ENCODE measurements at regions not wholly inside any gene's neighbourhood (a gene's known extent, or its start where the extent isn't known, plus 50 kb on each side); places are given as distances from the start of the nearest gene placed in this dataset.
A peak's percentile ranks its signal among the peaks of the same experiment; 100 is the strongest.

DNA sequence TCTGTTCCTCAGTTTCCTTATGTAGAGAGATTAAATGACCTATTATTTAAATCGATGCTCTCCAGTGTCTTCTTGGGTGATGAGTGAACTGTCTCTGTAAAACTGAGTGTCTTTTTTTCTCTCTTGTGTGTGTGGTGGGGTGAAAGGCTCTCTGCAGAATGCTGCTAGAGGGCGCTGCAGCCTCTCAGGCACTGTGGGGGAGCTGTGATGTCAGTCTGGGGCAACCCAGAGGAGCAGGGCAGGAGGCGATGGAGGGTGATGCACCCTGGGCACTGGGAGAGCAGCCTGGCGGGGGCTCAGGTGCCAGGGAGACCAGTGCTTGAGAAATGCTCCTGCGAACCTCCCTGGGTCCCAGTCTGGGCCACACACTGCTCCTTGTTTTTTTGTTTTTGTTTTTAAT, 110.1 kb upstream of the POM121L12 start:
- ChIA-PET CTCF (no interaction called here), POLR2A (no interaction called here)
- WGBS (ENCODE audit: insufficient coverage), result 80% methylated on average over 2 of the region's 5 CpGs
- H3K36me3 ChIP-seq (ENCODE audit: control insufficient read depth in 4 of 4, insufficient read depth in 4 of 4, low read length in 3 of 4), result no peaks in the 10 kb centered on the region
- no peak for DNase-seq
- no peak overlapping the region for H3K27ac ChIP-seq (ENCODE audit: insufficient read depth in 1 of 2, low read depth in 1 of 2, low read length in 2 of 2, poor library complexity in 1 of 2, severe bottlenecking in 2 of 2)
- no peaks in the 10 kb centered on the region for H3K27me3 ChIP-seq (replicated peaks in 2 of 5; ENCODE audit: control insufficient read depth in 4 of 5, insufficient read depth in 5 of 5, low read length in 4 of 5)
- no peaks in the 10 kb centered on the region for H3K4me1 ChIP-seq (ENCODE audit: control extremely low read depth in 1 of 4, control insufficient read depth in 4 of 4, insufficient read depth in 4 of 4, low read length in 3 of 4)
- no peak overlapping the region for H3K4me3 ChIP-seq (ENCODE audit: control insufficient read depth in 1 of 7, extremely low read depth in 1 of 7, insufficient read depth in 4 of 7, low read depth in 2 of 7, low read length in 6 of 7)
- H3K9me3 ChIP-seq (ENCODE audit: control extremely low read depth in 1 of 5, control insufficient read depth in 4 of 5, insufficient read depth in 2 of 5, low read depth in 1 of 5, low read length in 4 of 5), result peaks cover 0 to 2% (median 0%) of the 10 kb centered on the region in 5 experiments

DNA sequence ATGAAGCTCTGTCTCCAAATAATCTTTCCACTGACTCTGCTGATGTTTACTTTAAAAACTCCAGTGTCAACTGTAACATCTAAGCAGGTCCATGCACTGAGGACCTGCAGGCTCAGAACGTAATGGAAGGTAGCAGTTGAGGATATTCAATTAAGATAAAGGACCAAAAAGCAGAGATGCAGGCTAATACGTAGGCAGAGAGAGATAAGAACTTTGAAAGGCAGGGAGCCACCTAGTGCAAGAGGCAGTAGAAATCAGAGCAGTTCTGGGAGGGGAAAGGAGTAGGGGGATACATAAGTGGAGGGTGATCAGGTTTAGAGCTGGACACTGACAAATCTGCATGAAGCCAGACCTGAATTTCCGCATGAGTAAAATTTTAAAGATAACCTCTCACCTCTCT, 114.5 kb upstream of the POM121L12 start:
- Histone ChIP-seq H3K27ac (ENCODE audit: insufficient read depth in 1 of 2, low read depth in 1 of 2, low read length in 2 of 2, poor library complexity in 1 of 2, severe bottlenecking in 2 of 2) (no peak overlapping the region), H3K4me3 (ENCODE audit: control insufficient read depth in 1 of 7, extremely low read depth in 1 of 7, insufficient read depth in 4 of 7, low read depth in 2 of 7, low read length in 6 of 7) (no peak overlapping the region), H3K27me3 (replicated peaks in 2 of 5; ENCODE audit: control insufficient read depth in 4 of 5, insufficient read depth in 5 of 5, low read length in 4 of 5) (no peaks in the 10 kb centered on the region), H3K9me3 (ENCODE audit: control extremely low read depth in 1 of 5, control insufficient read depth in 4 of 5, insufficient read depth in 2 of 5, low read depth in 1 of 5, low read length in 4 of 5) (no peaks in the 10 kb centered on the region), H3K4me1 (ENCODE audit: control extremely low read depth in 1 of 4, control insufficient read depth in 4 of 4, insufficient read depth in 4 of 4, low read length in 3 of 4) (no peaks in the 10 kb centered on the region), H3K36me3 (ENCODE audit: control insufficient read depth in 4 of 4, insufficient read depth in 4 of 4, low read length in 3 of 4) (no peaks in the 10 kb centered on the region)
- no peak for DNase-seq
- 58% methylated on average over 2 of the region's 3 CpGs for WGBS (ENCODE audit: insufficient coverage)
- POLR2A ChIA-PET, result no interaction called here
- CTCF ChIA-PET, result no interaction called here

DNA sequence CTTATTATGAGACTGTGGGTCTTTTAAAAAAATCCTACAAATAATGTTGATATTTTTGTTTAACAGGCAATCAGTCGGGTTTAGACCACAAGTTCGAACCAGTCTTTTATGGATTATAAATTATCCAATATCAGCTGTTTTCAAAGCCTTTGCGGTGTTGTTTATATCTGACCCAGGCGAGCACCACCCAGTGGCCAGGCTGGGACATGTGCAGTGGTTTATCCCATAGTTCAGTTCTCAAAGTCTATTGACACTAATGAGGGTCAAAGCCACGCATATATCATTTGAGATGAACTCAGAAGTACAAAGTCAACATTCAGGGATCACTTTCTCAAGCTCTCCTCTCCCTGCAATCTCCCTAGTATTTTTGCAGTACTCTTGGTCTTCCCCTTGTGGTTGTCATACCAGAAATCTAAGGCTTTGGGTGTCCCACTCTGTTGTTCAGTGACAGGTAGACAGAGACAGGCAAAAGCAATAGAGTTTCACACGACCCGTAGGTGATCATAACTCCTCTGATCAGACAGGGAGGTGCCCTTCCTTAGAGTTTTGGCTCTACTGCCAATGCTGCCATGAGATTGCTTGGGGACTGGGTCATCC, 117.4 kb upstream of the POM121L12 start:
- H3K27me3 ChIP-seq (replicated peaks in 2 of 5; ENCODE audit: control insufficient read depth in 4 of 5, insufficient read depth in 5 of 5, low read length in 4 of 5), result no peaks in the 10 kb centered on the region
- H3K9me3 ChIP-seq (ENCODE audit: control extremely low read depth in 1 of 5, control insufficient read depth in 4 of 5, insufficient read depth in 2 of 5, low read depth in 1 of 5, low read length in 4 of 5), result no peaks in the 10 kb centered on the region
- ChIA-PET CTCF (interaction anchor here (1.2 kb wide), 1 partner anchor 899 kb away, joined by 3 read pairs; no protein-coding TSS in a partner anchor), POLR2A (no interaction called here)
- 71% methylated on average over 4 of the region's 7 CpGs for WGBS (ENCODE audit: insufficient coverage)
- no peaks in the 10 kb centered on the region for H3K36me3 ChIP-seq (ENCODE audit: control insufficient read depth in 4 of 4, insufficient read depth in 4 of 4, low read length in 3 of 4)
- H3K27ac ChIP-seq (ENCODE audit: insufficient read depth in 1 of 2, low read depth in 1 of 2, low read length in 2 of 2, poor library complexity in 1 of 2, severe bottlenecking in 2 of 2), result no peak overlapping the region
- H3K4me3 ChIP-seq (ENCODE audit: control insufficient read depth in 1 of 7, extremely low read depth in 1 of 7, insufficient read depth in 4 of 7, low read depth in 2 of 7, low read length in 6 of 7), result no peak overlapping the region
- no peaks in the 10 kb centered on the region for H3K4me1 ChIP-seq (ENCODE audit: control extremely low read depth in 1 of 4, control insufficient read depth in 4 of 4, insufficient read depth in 4 of 4, low read length in 3 of 4)
- DNase-seq, result peak; percentile 6 to 23 (median 9)

DNA sequence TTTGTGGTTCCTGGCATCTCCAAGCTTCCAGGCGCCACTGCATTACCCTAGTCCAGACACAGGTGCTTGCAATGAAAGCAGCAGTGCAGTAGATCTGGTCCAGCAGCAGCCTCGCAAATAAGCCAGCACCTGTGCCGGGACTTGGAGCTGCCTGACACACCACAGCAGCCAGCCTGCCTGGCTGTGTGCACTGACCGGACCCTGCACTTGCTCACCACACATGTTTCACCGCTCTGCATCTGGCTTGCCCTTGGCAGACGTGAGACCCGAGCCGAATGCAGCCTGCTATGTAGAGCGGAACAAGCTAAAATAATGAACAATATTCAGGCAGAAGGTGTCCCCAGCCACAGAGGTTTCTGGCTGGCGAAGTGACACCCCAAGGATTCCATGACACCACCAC, 123.6 kb upstream of the POM121L12 start:
- Histone ChIP-seq H3K9me3 (ENCODE audit: control extremely low read depth in 1 of 5, control insufficient read depth in 4 of 5, insufficient read depth in 2 of 5, low read depth in 1 of 5, low read length in 4 of 5) (peaks cover 0 to 3% (median 0%) of the 10 kb centered on the region in 5 experiments), H3K27me3 (replicated peaks in 2 of 5; ENCODE audit: control insufficient read depth in 4 of 5, insufficient read depth in 5 of 5, low read length in 4 of 5) (no peaks in the 10 kb centered on the region), H3K4me3 (ENCODE audit: control insufficient read depth in 1 of 7, extremely low read depth in 1 of 7, insufficient read depth in 4 of 7, low read depth in 2 of 7, low read length in 6 of 7) (no peak overlapping the region), H3K36me3 (ENCODE audit: control insufficient read depth in 4 of 4, insufficient read depth in 4 of 4, low read length in 3 of 4) (no peaks in the 10 kb centered on the region), H3K27ac (ENCODE audit: insufficient read depth in 1 of 2, low read depth in 1 of 2, low read length in 2 of 2, poor library complexity in 1 of 2, severe bottlenecking in 2 of 2) (no peak overlapping the region), H3K4me1 (ENCODE audit: control extremely low read depth in 1 of 4, control insufficient read depth in 4 of 4, insufficient read depth in 4 of 4, low read length in 3 of 4) (no peaks in the 10 kb centered on the region)
- ChIA-PET POLR2A (no interaction called here), CTCF (no interaction called here)
- no peak for DNase-seq
- WGBS (ENCODE audit: insufficient coverage), result 94% methylated on average over 9 of the region's 10 CpGs

DNA sequence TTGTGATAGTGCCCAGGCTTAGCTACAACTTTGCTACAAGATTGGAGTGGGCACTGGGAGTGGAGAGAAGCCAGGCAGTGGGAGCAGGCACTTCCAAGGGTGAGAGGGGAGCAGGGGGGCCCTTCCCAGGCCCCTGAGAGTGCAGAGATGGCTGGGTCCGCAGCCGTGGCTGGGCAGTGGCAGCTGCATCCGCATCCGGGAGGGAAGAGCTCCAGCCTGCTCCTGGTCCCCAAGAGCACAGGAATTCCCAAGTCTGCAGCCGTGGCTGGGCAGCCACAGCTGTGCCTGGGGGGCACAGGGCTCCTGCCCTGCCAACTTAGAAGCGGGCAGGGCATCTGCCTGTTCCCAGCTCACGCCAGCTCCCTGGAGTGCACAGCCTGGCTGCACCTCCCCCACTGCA, 124.1 kb upstream of the POM121L12 start:
- no peaks in the 10 kb centered on the region for H3K4me1 ChIP-seq (ENCODE audit: control extremely low read depth in 1 of 4, control insufficient read depth in 4 of 4, insufficient read depth in 4 of 4, low read length in 3 of 4)
- no peak overlapping the region for H3K4me3 ChIP-seq (ENCODE audit: control insufficient read depth in 1 of 7, extremely low read depth in 1 of 7, insufficient read depth in 4 of 7, low read depth in 2 of 7, low read length in 6 of 7)
- no peak overlapping the region for H3K27ac ChIP-seq (ENCODE audit: insufficient read depth in 1 of 2, low read depth in 1 of 2, low read length in 2 of 2, poor library complexity in 1 of 2, severe bottlenecking in 2 of 2)
- no peak for DNase-seq
- H3K36me3 ChIP-seq (ENCODE audit: control insufficient read depth in 4 of 4, insufficient read depth in 4 of 4, low read length in 3 of 4), result no peaks in the 10 kb centered on the region
- POLR2A ChIA-PET, result no interaction called here
- H3K27me3 ChIP-seq (replicated peaks in 2 of 5; ENCODE audit: control insufficient read depth in 4 of 5, insufficient read depth in 5 of 5, low read length in 4 of 5), result no peaks in the 10 kb centered on the region
- peaks cover 0 to 3% (median 0%) of the 10 kb centered on the region in 5 experiments for H3K9me3 ChIP-seq (ENCODE audit: control extremely low read depth in 1 of 5, control insufficient read depth in 4 of 5, insufficient read depth in 2 of 5, low read depth in 1 of 5, low read length in 4 of 5)
- CTCF ChIA-PET, result no interaction called here
- WGBS (ENCODE audit: insufficient coverage), result 98% methylated on average over 7 of the region's 7 CpGs

DNA sequence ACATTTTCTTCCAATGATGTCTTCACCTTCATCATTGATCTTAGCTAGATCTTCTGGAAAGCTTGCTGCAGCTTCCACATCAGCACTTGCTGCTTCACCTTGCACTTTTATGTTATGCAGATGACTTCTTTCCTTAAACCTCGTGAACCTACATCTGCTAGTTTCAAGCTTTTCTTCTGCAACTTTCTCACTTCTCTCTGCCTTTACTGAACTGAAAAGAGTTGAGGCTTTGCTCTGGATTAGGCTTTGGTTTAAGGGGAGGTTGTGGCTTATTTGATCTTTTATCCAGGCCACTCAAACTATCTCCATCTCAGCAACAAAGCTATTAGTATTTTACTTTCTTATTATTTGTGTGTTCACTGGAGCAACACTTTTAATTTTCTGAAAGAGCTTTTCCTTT, 125.5 kb upstream of the POM121L12 start:
- no CpG with 5 or more reads among the region's 1 CpG for WGBS (ENCODE audit: insufficient coverage)
- DNase-seq, result no peak
- POLR2A ChIA-PET, result no interaction called here
- Histone ChIP-seq H3K9me3 (ENCODE audit: control extremely low read depth in 1 of 5, control insufficient read depth in 4 of 5, insufficient read depth in 2 of 5, low read depth in 1 of 5, low read length in 4 of 5) (peaks cover 0 to 3% (median 0%) of the 10 kb centered on the region in 5 experiments), H3K4me3 (ENCODE audit: control insufficient read depth in 1 of 7, extremely low read depth in 1 of 7, insufficient read depth in 4 of 7, low read depth in 2 of 7, low read length in 6 of 7) (no peak overlapping the region), H3K4me1 (ENCODE audit: control extremely low read depth in 1 of 4, control insufficient read depth in 4 of 4, insufficient read depth in 4 of 4, low read length in 3 of 4) (no peaks in the 10 kb centered on the region), H3K36me3 (ENCODE audit: control insufficient read depth in 4 of 4, insufficient read depth in 4 of 4, low read length in 3 of 4) (no peaks in the 10 kb centered on the region), H3K27ac (ENCODE audit: insufficient read depth in 1 of 2, low read depth in 1 of 2, low read length in 2 of 2, poor library complexity in 1 of 2, severe bottlenecking in 2 of 2) (no peak overlapping the region), H3K27me3 (replicated peaks in 2 of 5; ENCODE audit: control insufficient read depth in 4 of 5, insufficient read depth in 5 of 5, low read length in 4 of 5) (no peaks in the 10 kb centered on the region)
- CTCF ChIA-PET, result no interaction called here

DNA sequence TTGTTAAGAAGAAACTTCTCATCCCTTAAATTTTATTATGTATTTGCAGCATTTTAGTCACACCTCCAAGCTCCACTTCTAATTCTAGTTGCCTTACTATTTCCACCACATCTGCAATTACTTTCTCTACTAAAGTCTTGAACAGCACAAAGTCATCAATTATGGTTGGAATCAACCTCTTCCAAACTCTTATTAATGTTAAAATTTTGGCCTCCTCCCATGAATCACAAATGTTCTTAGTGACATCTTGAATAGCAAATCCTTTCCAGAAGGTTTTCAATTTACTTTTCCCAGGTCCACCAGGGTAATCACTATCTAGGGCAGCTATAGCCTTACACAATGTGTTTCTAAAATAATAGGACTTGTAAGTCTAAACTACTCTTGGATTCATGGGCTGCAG, 126.3 kb upstream of the POM121L12 start:
- Histone ChIP-seq H3K4me3 (ENCODE audit: control insufficient read depth in 1 of 7, extremely low read depth in 1 of 7, insufficient read depth in 4 of 7, low read depth in 2 of 7, low read length in 6 of 7) (no peak overlapping the region), H3K9me3 (ENCODE audit: control extremely low read depth in 1 of 5, control insufficient read depth in 4 of 5, insufficient read depth in 2 of 5, low read depth in 1 of 5, low read length in 4 of 5) (peaks cover 0 to 3% (median 0%) of the 10 kb centered on the region in 5 experiments), H3K4me1 (ENCODE audit: control extremely low read depth in 1 of 4, control insufficient read depth in 4 of 4, insufficient read depth in 4 of 4, low read length in 3 of 4) (no peaks in the 10 kb centered on the region), H3K27ac (ENCODE audit: insufficient read depth in 1 of 2, low read depth in 1 of 2, low read length in 2 of 2, poor library complexity in 1 of 2, severe bottlenecking in 2 of 2) (no peak overlapping the region), H3K36me3 (ENCODE audit: control insufficient read depth in 4 of 4, insufficient read depth in 4 of 4, low read length in 3 of 4) (no peaks in the 10 kb centered on the region), H3K27me3 (replicated peaks in 2 of 5; ENCODE audit: control insufficient read depth in 4 of 5, insufficient read depth in 5 of 5, low read length in 4 of 5) (no peaks in the 10 kb centered on the region)
- DNase-seq, result no peak
- ChIA-PET CTCF (no interaction called here), POLR2A (no interaction called here)
